ENCODE measurements at regions not wholly inside any gene's neighbourhood (a gene's known extent, or its start where the extent isn't known, plus 50 kb on each side); places are given as distances from the start of the nearest gene placed in this dataset.
"Not testable (repeated sequence)": the region's sequence is repeated elsewhere in the genome, so short reads cannot be mapped to it uniquely, and the experiment has no call there.

GRCh38 chr21:10428981-10429534, 92.3 kb upstream of the TPTE start:
- TF ChIP-seq, protein P1, sequence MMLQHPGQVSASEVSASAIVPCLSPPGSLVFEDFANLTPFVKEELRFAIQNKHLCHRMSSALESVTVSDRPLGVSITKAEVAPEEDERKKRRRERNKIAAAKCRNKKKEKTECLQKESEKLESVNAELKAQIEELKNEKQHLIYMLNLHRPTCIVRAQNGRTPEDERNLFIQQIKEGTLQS (IDR thresholded peaks at IDR 0.05; ENCODE audit: insufficient read depth, low read depth, low read length) = not testable (repeated sequence)
- not testable (repeated sequence) for TF ChIP-seq ASH2L (IDR thresholded peaks at IDR 0.05; ENCODE audit: low read length); POLR2A (IDR thresholded peaks at IDR 0.05; ENCODE audit: control extremely low read depth in 1 of 2, low read depth in 2 of 2, low read length in 2 of 2)

All from H1 (cell line).